IMR-90 (cell line): ENCODE measurements at regions not wholly inside any gene's neighbourhood (a gene's known extent, or its start where the extent isn't known, plus 50 kb on each side); places are given as distances from the start of the nearest gene placed in this dataset.

Source experiments
- BHLHE40 ChIP-seq: fragments of 150-350 bp; IDR thresholded peaks from 2 replicates; pipeline ENCODE4 v1.6.1; 2016; ENCODE audit warnings: mild to moderate bottlenecking, low read depth, low read length
- CEBPB ChIP-seq: IDR thresholded peaks from 2 replicates; pipeline ENCODE4 v1.6.1; 2012; ENCODE audit warnings: low read depth, low read length, improper control_type of control experiment
- CHD1 ChIP-seq: IDR thresholded peaks from 2 replicates; pipeline ENCODE4 v1.6.1; 2012; ENCODE audit warnings: low read depth, low read length, improper control_type of control experiment
- CTCF ChIP-seq: conservative IDR thresholded peaks from 2 replicates; pipeline ENCODE4 v1.5.1; 2012; ENCODE audit warnings: mild to moderate bottlenecking, low read depth, low read length, improper control_type of control experiment
- ELK1 ChIP-seq: fragments of 150-350 bp; IDR thresholded peaks from 2 replicates; pipeline ENCODE4 v1.6.1; 2016; ENCODE audit warnings: low read depth, mild to moderate bottlenecking, low read length, moderate library complexity, borderline replicate concordance
- FOS ChIP-seq: fragments of 150-350 bp; IDR thresholded peaks from 2 replicates; pipeline ENCODE4 v1.6.1; 2016; ENCODE audit warnings: low read depth, low read length
- MAFK ChIP-seq: IDR thresholded peaks from 2 replicates; pipeline ENCODE4 v1.6.1; 2012; ENCODE audit warnings: low read depth, low read length, improper control_type of control experiment
- NFE2L2 ChIP-seq: fragments of 150-350 bp; IDR thresholded peaks from 2 replicates; pipeline ENCODE4 v1.6.1; 2016; ENCODE audit warnings: low read depth, mild to moderate bottlenecking, low read length
- POLR2A ChIP-seq: IDR thresholded peaks from 2 replicates; pipeline ENCODE4 v1.6.1; 2012; ENCODE audit warnings: mild to moderate bottlenecking, low read depth, low read length
- RAD21 ChIP-seq: IDR thresholded peaks from 2 replicates; pipeline ENCODE4 v1.6.1; 2012; ENCODE audit warnings: low read length, improper control_type of control experiment
- RFX5 ChIP-seq: IDR thresholded peaks from 2 replicates; pipeline ENCODE4 v1.8.0; 2012; ENCODE audit warnings: low read depth, mild to moderate bottlenecking, low read length, moderate library complexity
- SMC3 ChIP-seq: fragments of 150-350 bp; IDR thresholded peaks from 2 replicates; pipeline ENCODE4 v1.6.1; 2016; ENCODE audit warnings: low read depth, mild to moderate bottlenecking, antibody characterized with exemption, low read length, moderate library complexity
- TF ChIP-seq, protein P1 (sequence below): fragments of 150-350 bp; IDR thresholded peaks from 2 replicates; pipeline ENCODE4 v1.6.1; 2017; ENCODE audit warnings: mild to moderate bottlenecking, antibody characterized with exemption, low read length, low read depth

GRCh38 chr2:150307258-150307657 lies 180.2 kb downstream of the RND3 start:
- no peak for TF ChIP-seq RFX5
- no peak for TF ChIP-seq CTCF
- TF ChIP-seq MAFK: no peak
- no peak for TF ChIP-seq BHLHE40
- TF ChIP-seq NFE2L2: no peak
- no peak for TF ChIP-seq POLR2A
- TF ChIP-seq ELK1: no peak
- TF ChIP-seq SMC3: no peak
- no peak for TF ChIP-seq RAD21
- no peak for TF ChIP-seq CHD1
- TF ChIP-seq CEBPB: no peak
- TF ChIP-seq FOS: no peak
- TF ChIP-seq, protein P1, sequence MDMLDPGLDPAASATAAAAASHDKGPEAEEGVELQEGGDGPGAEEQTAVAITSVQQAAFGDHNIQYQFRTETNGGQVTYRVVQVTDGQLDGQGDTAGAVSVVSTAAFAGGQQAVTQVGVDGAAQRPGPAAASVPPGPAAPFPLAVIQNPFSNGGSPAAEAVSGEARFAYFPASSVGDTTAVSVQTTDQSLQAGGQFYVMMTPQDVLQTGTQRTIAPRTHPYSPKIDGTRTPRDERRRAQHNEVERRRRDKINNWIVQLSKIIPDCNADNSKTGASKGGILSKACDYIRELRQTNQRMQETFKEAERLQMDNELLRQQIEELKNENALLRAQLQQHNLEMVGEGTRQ: no peak
